ENCODE measurements at regions not wholly inside any gene's neighbourhood (a gene's known extent, or its start where the extent isn't known, plus 50 kb on each side); places are given as distances from the start of the nearest gene placed in this dataset.

GRCh38 chr6:6704103-6705060 lies 115.9 kb downstream of the LY86 start:
- DNase-seq (ENCODE audit: low read depth): no peak

DNA sequence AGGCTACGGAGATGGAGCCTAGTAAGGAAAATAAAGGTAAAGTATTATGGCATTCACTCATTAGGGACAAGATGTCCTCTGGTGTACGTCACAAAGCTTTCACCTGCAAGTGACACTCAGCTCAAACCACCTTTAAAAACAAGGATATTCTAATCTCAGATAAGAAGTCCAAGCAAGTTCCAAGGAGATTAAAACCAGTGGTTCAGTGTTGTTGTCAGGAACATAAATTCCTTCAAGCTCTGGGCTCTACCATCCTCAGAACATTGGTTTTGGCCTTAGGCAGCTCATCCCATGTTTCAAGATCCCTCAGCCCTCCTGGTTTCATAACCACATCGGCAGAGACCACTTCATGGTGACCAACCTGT lies 116.5 kb downstream of the LY86 start:
- DNase-seq (ENCODE audit: low read depth): no peak

GRCh38 chr6:6705915-6706675 lies 117.6 kb downstream of the LY86 start:
- no peak for DNase-seq (ENCODE audit: low read depth)

GRCh38 chr6:6707143-6707542 lies 118.6 kb downstream of the LY86 start:
- no peak for DNase-seq (ENCODE audit: low read depth)

- DNase-seq (ENCODE audit: low read depth): no peak
Measured at GRCh38 chr6:6709106-6709505, 120.6 kb downstream of the LY86 start.

GRCh38 chr6:6711031-6711785 lies 122.7 kb downstream of the LY86 start:
- DNase-seq (ENCODE audit: low read depth): no peak

GRCh38 chr6:6711832-6712448 lies 123.4 kb downstream of the LY86 start:
- DNase-seq (ENCODE audit: low read depth): no peak

DNA sequence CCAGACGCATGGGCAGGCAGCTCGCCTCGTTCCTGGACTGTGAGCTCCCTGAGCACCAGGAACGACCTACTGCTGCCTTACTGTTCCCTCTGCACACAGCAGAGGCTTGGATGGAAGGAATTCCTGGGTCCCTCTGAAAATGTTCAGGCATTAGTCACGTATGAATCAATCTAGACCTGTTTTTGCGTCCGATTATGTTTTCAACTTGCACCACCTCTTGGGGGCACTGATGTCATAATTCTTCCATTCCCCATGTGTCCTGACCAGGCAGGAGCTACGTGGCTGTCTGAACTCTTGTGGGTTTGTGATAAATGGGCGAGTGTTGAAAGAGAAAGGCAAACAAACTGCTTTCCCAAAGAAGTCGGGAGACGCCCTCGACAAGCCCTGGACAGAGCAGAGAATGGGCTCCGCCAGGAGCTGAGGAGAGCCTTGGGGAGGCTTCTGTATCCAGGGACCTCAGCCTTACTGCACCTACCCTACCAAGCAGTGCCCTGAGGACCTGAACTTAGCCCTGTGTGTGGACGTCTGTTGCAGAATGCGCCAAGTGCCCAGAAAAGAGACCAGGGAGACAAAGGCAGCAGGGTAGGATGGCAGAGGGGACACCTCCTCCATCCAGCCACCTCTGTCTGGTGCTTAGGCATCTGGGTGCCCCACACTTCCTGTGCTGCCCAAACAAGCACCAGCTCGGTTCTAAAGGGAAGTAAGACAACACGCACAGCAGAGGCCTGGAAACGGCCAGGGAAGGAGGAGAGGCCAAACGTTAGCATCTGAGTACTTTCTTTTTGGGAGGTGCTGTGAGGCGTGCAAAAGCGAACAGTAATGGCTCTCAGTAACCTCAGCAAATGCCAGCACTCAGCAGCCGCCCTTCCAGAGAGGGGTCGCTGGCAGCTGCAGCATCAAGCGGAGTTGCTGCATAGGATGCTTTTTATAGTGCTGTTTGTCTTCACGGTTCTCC lies 124.2 kb downstream of the LY86 start:
- DNase-seq (ENCODE audit: low read depth): no peak

DNA sequence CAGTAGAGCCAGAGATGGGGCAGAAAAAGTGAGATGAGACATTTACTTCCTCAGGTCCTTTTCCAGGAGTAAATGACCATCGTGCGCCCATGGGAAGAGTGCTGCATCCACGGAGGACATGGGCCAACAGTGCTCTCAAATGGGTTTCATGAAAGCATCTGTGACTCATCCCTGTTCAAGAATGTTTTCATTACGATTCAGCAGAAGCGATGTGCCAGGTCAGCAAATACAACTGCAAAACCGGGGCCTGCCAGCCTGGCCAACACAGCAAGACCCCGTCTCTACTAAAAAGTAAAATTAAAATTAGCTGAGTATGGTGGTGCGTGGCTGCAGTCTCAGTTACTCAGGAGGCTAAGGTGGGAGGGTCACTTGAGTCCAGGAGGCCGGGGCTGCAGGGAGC lies 125.1 kb downstream of the LY86 start:
- no peak for DNase-seq (ENCODE audit: low read depth)

GRCh38 chr6:6714118-6714897 lies 125.8 kb downstream of the LY86 start:
- no peak for DNase-seq (ENCODE audit: low read depth)

GRCh38 chr6:6714953-6715352 lies 126.4 kb downstream of the LY86 start:
- no peak for DNase-seq (ENCODE audit: low read depth)

DNA sequence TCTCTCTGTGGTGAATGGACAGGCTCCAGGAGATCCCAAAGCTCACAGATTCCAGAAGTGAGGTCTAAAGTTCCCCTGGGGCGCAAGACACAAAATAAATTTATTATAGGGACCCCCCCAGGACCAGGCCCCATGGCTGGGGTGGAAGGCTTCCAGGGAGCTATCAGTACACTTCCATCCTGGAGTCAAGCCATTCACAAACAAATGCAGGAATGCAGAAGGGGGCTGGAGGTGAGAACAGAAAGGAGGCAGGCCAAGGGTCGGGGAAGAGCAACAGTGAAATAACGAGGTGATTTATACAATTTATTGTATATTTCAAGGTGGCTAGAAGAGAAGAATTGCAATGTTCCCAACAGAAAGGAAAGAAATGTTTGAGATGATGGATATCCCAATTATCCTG lies 126.9 kb downstream of the LY86 start:
- no peak for DNase-seq (ENCODE audit: low read depth)

GRCh38 chr6:6716998-6717763 lies 128.7 kb downstream of the LY86 start:
- DNase-seq (ENCODE audit: low read depth): no peak

- DNase-seq (ENCODE audit: low read depth): no peak
Measured at GRCh38 chr6:6717953-6718352, 129.4 kb downstream of the LY86 start.

GRCh38 chr6:6721606-6722005 lies 133.1 kb downstream of the LY86 start:
- no peak for DNase-seq (ENCODE audit: low read depth)

DNA sequence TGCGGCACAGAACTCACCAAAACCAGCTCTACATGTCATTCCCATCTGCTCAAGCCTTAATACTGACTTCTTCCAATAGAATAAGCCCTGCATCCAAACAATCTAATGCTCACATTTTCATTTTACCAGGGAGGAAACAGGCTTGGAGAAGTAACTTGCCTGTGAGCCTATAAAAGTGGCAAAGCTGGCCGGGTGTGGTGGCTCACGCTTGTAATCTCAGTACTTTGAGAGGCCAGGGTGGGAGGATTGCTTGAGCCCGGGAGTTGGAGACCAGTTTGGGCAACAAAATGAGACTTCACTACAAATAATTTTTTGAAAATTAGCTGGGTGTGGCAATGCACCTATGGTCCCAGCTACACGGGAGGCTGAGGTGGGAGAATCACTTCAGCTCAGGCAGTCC lies 133.7 kb downstream of the LY86 start:
- no peak for DNase-seq (ENCODE audit: low read depth)

GRCh38 chr6:6723361-6723760 lies 134.8 kb downstream of the LY86 start:
- DNase-seq (ENCODE audit: low read depth): no peak

- DNase-seq (ENCODE audit: low read depth): no peak
Measured at GRCh38 chr6:6723921-6724538, 135.5 kb downstream of the LY86 start.

Measured in stimulated activated CD8-positive, alpha-beta memory T cell treated with anti-CD3 and anti-CD28 coated beads, Interleukin-15, amount 100 ng/mL, for 24 hours (primary cell).